DND-41 (cell line): ENCODE measurements at regions not wholly inside any gene's neighbourhood (a gene's known extent, or its start where the extent isn't known, plus 50 kb on each side); places are given as distances from the start of the nearest gene placed in this dataset.

Experiments
- ATAC-seq: fragments of 200-7000 bp; cut with Tn5 transposase; 3 replicates; pipeline ENCODE4 v1.9.1; 2021; ENCODE audit warnings: low read depth; ENCODE audit not compliant: insufficient read depth
- DNase-seq: peaks from one replicate; pipeline ENCODE4 v3.0.0-alpha.2; 2020
- H2AFZ ChIP-seq: 2 replicates; pipeline ENCODE4 v1.6.0; 2012; ENCODE audit warnings: low read depth, low read length
- H3K27ac ChIP-seq: 2 replicates; pipeline ENCODE4 v1.5.1; 2012; ENCODE audit warnings: low read length, inconsistent platforms
- H3K27me3 ChIP-seq: fragments of 200-600 bp; sonication (generic); 2 replicates; pipeline ENCODE4 v1.6.0; 2012; ENCODE audit warnings: low read length, mild to moderate bottlenecking, inconsistent platforms; ENCODE audit not compliant: insufficient read depth, poor library complexity
- H3K36me3 ChIP-seq: 2 replicates; pipeline ENCODE4 v1.5.1; 2012; ENCODE audit warnings: low read length, inconsistent platforms; ENCODE audit not compliant: insufficient read depth
- H3K4me1 ChIP-seq: 2 replicates; pipeline ENCODE4 v1.5.1; 2012; ENCODE audit warnings: mild to moderate bottlenecking, low read length; ENCODE audit not compliant: insufficient read depth
- H3K4me2 ChIP-seq: 2 replicates; pipeline ENCODE4 v1.6.0; 2012; ENCODE audit warnings: mild to moderate bottlenecking, moderate library complexity, low read length, inconsistent platforms; ENCODE audit not compliant: insufficient read depth
- H3K4me3 ChIP-seq, 2 experiments: fragments of 200-600 bp in 1 of 2; shearing (Covaris generic) in 1 of 2; 2 replicates each; pipeline ENCODE4 v1.5.1; 2012 to 2016; ENCODE audit warnings: inconsistent platforms in 2 of 2, low read length in 2 of 2, mild to moderate bottlenecking in 2 of 2, low read depth in 1 of 2, moderate library complexity in 1 of 2
- H3K79me2 ChIP-seq: 2 replicates; pipeline ENCODE4 v1.6.0; 2012; ENCODE audit warnings: low read length, inconsistent platforms; ENCODE audit not compliant: insufficient read depth
- H3K9ac ChIP-seq: 2 replicates; pipeline ENCODE4 v1.6.0; 2012; ENCODE audit warnings: low read depth, mild to moderate bottlenecking, inconsistent platforms, low read length, moderate library complexity
- H3K9me3 ChIP-seq: 2 replicates; pipeline ENCODE4 v1.5.1; 2012; ENCODE audit warnings: low read length, moderate library complexity, mild to moderate bottlenecking, inconsistent platforms; ENCODE audit not compliant: insufficient read depth, severe bottlenecking
- H4K20me1 ChIP-seq: 2 replicates; pipeline ENCODE4 v1.6.0; 2012; ENCODE audit warnings: low read length; ENCODE audit not compliant: insufficient read depth
- EZH2 ChIP-seq: IDR thresholded peaks from 3 replicates; pipeline ENCODE4 v1.6.1; 2012; ENCODE audit warnings: borderline replicate concordance, low read depth, mild to moderate bottlenecking, moderate library complexity, low read length, inconsistent platforms; ENCODE audit not compliant: severe bottlenecking
- TF ChIP-seq, protein P1 (sequence below): IDR thresholded peaks from 2 replicates; pipeline ENCODE4 v1.5.1; 2012; ENCODE audit warnings: borderline replicate concordance, low read length, moderate library complexity, mild to moderate bottlenecking; ENCODE audit not compliant: poor library complexity, severe bottlenecking; ENCODE audit errors: extremely low read depth

DNA sequence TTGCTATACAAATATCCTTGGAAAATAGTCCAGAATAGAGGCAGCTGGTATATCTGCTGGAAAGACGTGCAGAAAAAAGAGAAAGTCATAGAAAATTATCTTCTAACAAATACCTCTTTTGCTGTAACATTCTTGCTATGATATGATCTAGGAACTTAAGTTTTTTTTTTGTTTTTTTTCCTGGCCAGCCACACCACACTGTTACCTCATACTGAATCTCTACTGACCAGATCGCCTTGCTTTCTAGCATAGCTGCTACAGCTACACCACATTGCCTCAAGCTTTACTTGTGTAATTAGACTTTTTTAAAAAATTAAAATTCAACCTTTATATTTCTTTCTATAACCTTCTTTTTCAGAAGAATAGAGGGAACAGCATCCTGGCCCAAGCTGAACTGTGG is 142.2 kb upstream of the PRLR start:
- H3K27ac ChIP-seq: no peak overlapping the region
- no peak for TF ChIP-seq EZH2
- TF ChIP-seq, protein P1, sequence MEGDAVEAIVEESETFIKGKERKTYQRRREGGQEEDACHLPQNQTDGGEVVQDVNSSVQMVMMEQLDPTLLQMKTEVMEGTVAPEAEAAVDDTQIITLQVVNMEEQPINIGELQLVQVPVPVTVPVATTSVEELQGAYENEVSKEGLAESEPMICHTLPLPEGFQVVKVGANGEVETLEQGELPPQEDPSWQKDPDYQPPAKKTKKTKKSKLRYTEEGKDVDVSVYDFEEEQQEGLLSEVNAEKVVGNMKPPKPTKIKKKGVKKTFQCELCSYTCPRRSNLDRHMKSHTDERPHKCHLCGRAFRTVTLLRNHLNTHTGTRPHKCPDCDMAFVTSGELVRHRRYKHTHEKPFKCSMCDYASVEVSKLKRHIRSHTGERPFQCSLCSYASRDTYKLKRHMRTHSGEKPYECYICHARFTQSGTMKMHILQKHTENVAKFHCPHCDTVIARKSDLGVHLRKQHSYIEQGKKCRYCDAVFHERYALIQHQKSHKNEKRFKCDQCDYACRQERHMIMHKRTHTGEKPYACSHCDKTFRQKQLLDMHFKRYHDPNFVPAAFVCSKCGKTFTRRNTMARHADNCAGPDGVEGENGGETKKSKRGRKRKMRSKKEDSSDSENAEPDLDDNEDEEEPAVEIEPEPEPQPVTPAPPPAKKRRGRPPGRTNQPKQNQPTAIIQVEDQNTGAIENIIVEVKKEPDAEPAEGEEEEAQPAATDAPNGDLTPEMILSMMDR: no peak
- H4K20me1 ChIP-seq: no peaks in the 10 kb centered on the region

DNA sequence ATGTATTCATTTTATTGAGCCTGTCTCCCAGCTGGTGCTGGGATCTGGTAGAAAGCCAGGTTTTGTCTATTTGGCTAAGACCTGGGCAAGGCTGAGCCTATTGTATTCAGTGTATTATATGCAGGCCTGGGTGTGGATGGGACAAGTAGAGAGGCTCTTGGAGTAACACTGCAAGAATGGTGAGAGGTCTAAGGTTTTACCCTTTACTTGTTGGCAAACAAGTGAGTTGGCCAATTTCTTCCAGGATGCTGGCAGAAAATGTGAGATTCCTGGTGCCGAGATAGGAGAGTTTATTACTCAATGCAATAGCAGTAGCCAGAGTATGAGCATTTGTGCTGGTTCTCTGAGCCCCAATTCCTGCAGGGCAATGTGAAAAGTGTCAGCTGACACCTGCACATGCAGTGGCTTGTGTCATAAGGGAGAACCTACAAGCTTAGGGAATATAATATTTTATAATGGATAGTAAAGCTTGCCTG is 141.7 kb upstream of the PRLR start:
- Histone ChIP-seq H3K4me3 (no peak overlapping the region), H3K4me2 (no peak overlapping the region), H3K27ac (no peak overlapping the region), H3K9me3 (no peaks in the 10 kb centered on the region), H3K9ac (no peak overlapping the region), H3K79me2 (no peaks in the 10 kb centered on the region), H3K36me3 (no peaks in the 10 kb centered on the region), H3K4me1 (no peaks in the 10 kb centered on the region), H3K27me3 (no peaks in the 10 kb centered on the region), H4K20me1 (no peaks in the 10 kb centered on the region), H2AFZ (no peak overlapping the region)
- DNase-seq: no peak
- TF ChIP-seq EZH2: no peak
- TF ChIP-seq, protein P1: no peak
- ATAC-seq: no peak

More for the DNA sequence above, 142.2 kb upstream of the PRLR start:
- Histone ChIP-seq H3K4me1 (no peaks in the 10 kb centered on the region), H3K4me2 (no peak overlapping the region), H3K36me3 (no peaks in the 10 kb centered on the region), H3K79me2 (no peaks in the 10 kb centered on the region), H2AFZ (no peak overlapping the region), H3K4me3 (no peak overlapping the region), H3K9ac (no peak overlapping the region), H3K27me3 (no peaks in the 10 kb centered on the region), H3K9me3 (no peaks in the 10 kb centered on the region)
- DNase-seq (no peak), ATAC-seq (no peak)

DNA sequence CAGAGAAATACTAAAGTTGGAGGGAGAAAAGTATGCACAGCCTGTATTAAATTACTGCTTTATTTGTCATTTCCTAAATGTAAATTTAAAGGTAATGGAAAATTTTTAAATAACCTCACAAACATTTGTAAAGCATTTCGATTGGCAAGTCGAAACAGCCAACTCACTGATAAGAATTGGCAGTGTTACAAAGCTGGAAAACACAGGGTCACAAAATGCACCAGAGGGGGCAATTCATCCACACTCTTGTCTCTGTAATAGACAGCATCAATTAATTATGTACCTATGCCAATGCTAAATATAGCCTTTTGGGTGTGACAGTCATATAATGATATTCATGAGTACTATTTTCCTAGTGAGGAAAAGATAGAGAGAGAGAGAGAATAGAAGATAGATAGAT is 140.6 kb upstream of the PRLR start:
- TF ChIP-seq, protein P1: no peak
- no peak for TF ChIP-seq EZH2
- no peak overlapping the region for H3K4me2 ChIP-seq
- no peak overlapping the region for H3K27ac ChIP-seq
- DNase-seq (no peak), ATAC-seq (no peak)
- H3K4me1 ChIP-seq: no peaks in the 10 kb centered on the region
- no peaks in the 10 kb centered on the region for H3K79me2 ChIP-seq
- H3K9me3 ChIP-seq: no peaks in the 10 kb centered on the region
- H3K36me3 ChIP-seq: no peaks in the 10 kb centered on the region
- H2AFZ ChIP-seq: no peak overlapping the region
- H3K4me3 ChIP-seq: no peak overlapping the region
- H3K27me3 ChIP-seq: no peaks in the 10 kb centered on the region
- H3K9ac ChIP-seq: no peak overlapping the region
- H4K20me1 ChIP-seq: no peaks in the 10 kb centered on the region
